A549 (cell line): ENCODE measurements at regions not wholly inside any gene's neighbourhood (a gene's known extent, or its start where the extent isn't known, plus 50 kb on each side); places are given as distances from the start of the nearest gene placed in this dataset.

Experiments used
- CBX2 ChIP-seq: fragments of 200-600 bp; sonication (generic); IDR thresholded peaks from 2 replicates; pipeline ENCODE4 v1.6.1; 2016; ENCODE audit warnings: low read depth, mild to moderate bottlenecking, borderline replicate concordance
- CEBPB ChIP-seq, 2 experiments: fragments of >200 bp in 1 of 2; sonication (Bioruptor Twin) in 1 of 2; formaldehyde crosslinking in 1 of 2; IDR thresholded peaks; 2 replicates each; pipeline ENCODE4 v1.6.1; 2012 to 2016
- CTCF ChIP-seq: fragments of >200 bp; sonication (Bioruptor Twin); formaldehyde crosslinking; IDR thresholded peaks from 3 replicates; pipeline ENCODE4 v1.5.1; 2016
- FOSB ChIP-seq: fragments of 250-450 bp; sonication (Bioruptor Pico); IDR thresholded peaks from 2 replicates; pipeline ENCODE4 v1.5.0; 2020; ENCODE audit warnings: mild to moderate bottlenecking, moderate library complexity
- HDAC2 ChIP-seq: fragments of 200-600 bp; sonication (generic); IDR thresholded peaks from 2 replicates; pipeline ENCODE4 v1.6.1; 2016
- JUN ChIP-seq, 2 experiments: fragments of >200 bp; sonication (Bioruptor Twin); formaldehyde crosslinking; IDR thresholded peaks; 2 replicates in 1 of 2; 3 replicates in 1 of 2; pipeline ENCODE4 v1.6.1; 2016 to 2017
- MYC ChIP-seq: IDR thresholded peaks from 2 replicates; pipeline ENCODE4 v1.6.1; 2012; ENCODE audit warnings: mild to moderate bottlenecking, inconsistent platforms, low read length, improper control_type of control experiment, borderline replicate concordance
- NFE2L2 ChIP-seq: fragments of 150-350 bp; conservative IDR thresholded peaks from 2 replicates; pipeline ENCODE4 v1.6.1; 2014; ENCODE audit warnings: low read length
- POLR2A ChIP-seq: IDR thresholded peaks from 2 replicates; pipeline ENCODE4 v1.6.1; 2012; ENCODE audit warnings: mild to moderate bottlenecking, low read length
- REST ChIP-seq: fragments of 200-600 bp; sonication (generic); IDR thresholded peaks from 2 replicates; pipeline ENCODE4 v1.6.1; 2016; ENCODE audit warnings: antibody characterized with exemption, mild to moderate bottlenecking, moderate library complexity
- SMC3 ChIP-seq: fragments of >200 bp; sonication (Bioruptor Twin); formaldehyde crosslinking; IDR thresholded peaks from 3 replicates; pipeline ENCODE4 v1.6.1; 2018; ENCODE audit warnings: inconsistent platforms
- TFCP2L1 ChIP-seq: fragments of 250-450 bp; sonication (Bioruptor Pico); IDR thresholded peaks from 2 replicates; pipeline ENCODE4 v1.5.0; 2021; ENCODE audit warnings: mild to moderate bottlenecking
- TF ChIP-seq, protein P1 (sequence below): IDR thresholded peaks from 2 replicates; pipeline ENCODE4 v1.6.1; 2012
- TF ChIP-seq, protein P2 (sequence below): fragments of >200 bp; sonication (Bioruptor Twin); formaldehyde crosslinking; IDR thresholded peaks from 2 replicates; pipeline ENCODE4 v1.6.1; 2016

DNA sequence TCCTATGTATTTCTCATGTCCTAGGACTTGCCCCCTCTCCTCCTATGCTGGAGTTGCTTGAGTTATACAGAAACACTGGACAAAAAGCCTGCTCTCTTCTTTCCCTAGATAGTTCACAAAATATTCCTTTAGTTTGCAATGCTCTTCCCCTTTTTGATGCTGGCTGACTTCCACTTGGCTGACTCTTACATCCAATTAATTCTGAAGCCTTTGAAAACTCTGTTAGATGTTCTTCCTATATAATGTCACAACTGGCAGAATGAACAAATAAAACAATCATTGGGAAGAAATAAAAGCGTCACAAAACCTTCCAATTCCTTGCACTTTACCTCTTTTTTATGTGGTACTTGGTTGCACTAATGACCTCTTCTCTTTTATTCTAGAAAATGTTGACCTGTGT is 253.8 kb upstream of the CITED2 start:
- TF ChIP-seq POLR2A = no peak
- TF ChIP-seq CTCF = no peak
- no peak for TF ChIP-seq SMC3
- TF ChIP-seq, protein P1, sequence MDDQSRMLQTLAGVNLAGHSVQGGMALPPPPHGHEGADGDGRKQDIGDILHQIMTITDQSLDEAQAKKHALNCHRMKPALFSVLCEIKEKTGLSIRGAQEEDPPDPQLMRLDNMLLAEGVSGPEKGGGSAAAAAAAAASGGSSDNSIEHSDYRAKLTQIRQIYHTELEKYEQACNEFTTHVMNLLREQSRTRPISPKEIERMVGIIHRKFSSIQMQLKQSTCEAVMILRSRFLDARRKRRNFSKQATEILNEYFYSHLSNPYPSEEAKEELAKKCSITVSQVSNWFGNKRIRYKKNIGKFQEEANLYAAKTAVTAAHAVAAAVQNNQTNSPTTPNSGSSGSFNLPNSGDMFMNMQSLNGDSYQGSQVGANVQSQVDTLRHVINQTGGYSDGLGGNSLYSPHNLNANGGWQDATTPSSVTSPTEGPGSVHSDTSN = no peak
- TF ChIP-seq HDAC2 = no peak
- TF ChIP-seq MYC = no peak
- TF ChIP-seq REST = no peak
- TF ChIP-seq FOSB = no peak
- TF ChIP-seq JUN (IDR thresholded peaks at IDR 0.05) = no peak
- TF ChIP-seq CEBPB (IDR thresholded peaks at IDR 0.05) = no peak
- TF ChIP-seq, protein P2, sequence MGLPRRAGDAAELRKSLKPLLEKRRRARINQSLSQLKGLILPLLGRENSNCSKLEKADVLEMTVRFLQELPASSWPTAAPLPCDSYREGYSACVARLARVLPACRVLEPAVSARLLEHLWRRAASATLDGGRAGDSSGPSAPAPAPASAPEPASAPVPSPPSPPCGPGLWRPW = no peak
- no peak for TF ChIP-seq TFCP2L1 (CRISPR knock-in tag)
- no peak for TF ChIP-seq CBX2
- no peak for TF ChIP-seq NFE2L2
